ENCODE measurements at regions not wholly inside any gene's neighbourhood (a gene's known extent, or its start where the extent isn't known, plus 50 kb on each side); places are given as distances from the start of the nearest gene placed in this dataset.

GRCh38 chr1:73953586-73953985, 244.4 kb downstream of the LRRIQ3 start:
- no peak for DNase-seq (ENCODE audit: low read depth, low spot score)

- DNase-seq (ENCODE audit: low read depth, low spot score), result no peak
Measured at GRCh38 chr1:73953186-73953585, 244.8 kb downstream of the LRRIQ3 start.

GRCh38 chr1:73948055-73948454, 249.9 kb downstream of the LRRIQ3 start:
- no peak for DNase-seq (ENCODE audit: low read depth, low spot score)

- DNase-seq (ENCODE audit: low read depth, low spot score), result no peak
Measured at GRCh38 chr1:73947009-73947408, 251.0 kb downstream of the LRRIQ3 start.

GRCh38 chr1:73943270-73943669, 254.7 kb downstream of the LRRIQ3 start:
- DNase-seq (ENCODE audit: low read depth, low spot score), result peak; percentile 69

GRCh38 chr1:73930293-73930692, 267.7 kb downstream of the LRRIQ3 start:
- DNase-seq (ENCODE audit: low read depth, low spot score), result no peak

GRCh38 chr1:73914951-73915350, 283.0 kb downstream of the LRRIQ3 start:
- DNase-seq (ENCODE audit: low read depth, low spot score), result no peak

GRCh38 chr1:73913025-73913424, 285.0 kb downstream of the LRRIQ3 start:
- no peak for DNase-seq (ENCODE audit: low read depth, low spot score)

- no peak for DNase-seq (ENCODE audit: low read depth, low spot score)
Measured at GRCh38 chr1:73911849-73912248, 286.1 kb downstream of the LRRIQ3 start.

GRCh38 chr1:73910466-73910865, 287.5 kb downstream of the LRRIQ3 start:
- DNase-seq (ENCODE audit: low read depth, low spot score), result no peak

GRCh38 chr1:73910062-73910461, 287.9 kb downstream of the LRRIQ3 start:
- no peak for DNase-seq (ENCODE audit: low read depth, low spot score)

- no peak for DNase-seq (ENCODE audit: low read depth, low spot score)
Measured at GRCh38 chr1:73909043-73909562, 288.9 kb downstream of the LRRIQ3 start.

- DNase-seq (ENCODE audit: low read depth, low spot score), result no peak
Measured at GRCh38 chr1:73907051-73907450, 290.9 kb downstream of the LRRIQ3 start.

- DNase-seq (ENCODE audit: low read depth, low spot score), result no peak
Measured at GRCh38 chr1:73903092-73903491, 294.9 kb downstream of the LRRIQ3 start.

- DNase-seq (ENCODE audit: low read depth, low spot score), result no peak
Measured at GRCh38 chr1:73901738-73902137, 296.2 kb downstream of the LRRIQ3 start.

- no peak for DNase-seq (ENCODE audit: low read depth, low spot score)
Measured at GRCh38 chr1:73899311-73899710, 298.7 kb downstream of the LRRIQ3 start.

GRCh38 chr1:73898540-73898939, 299.4 kb downstream of the LRRIQ3 start:
- no peak for DNase-seq (ENCODE audit: low read depth, low spot score)

- no peak for DNase-seq (ENCODE audit: low read depth, low spot score)
Measured at GRCh38 chr1:73887412-73887811, 310.6 kb downstream of the LRRIQ3 start.

GRCh38 chr1:73886716-73887115, 311.3 kb downstream of the LRRIQ3 start:
- DNase-seq (ENCODE audit: low read depth, low spot score), result no peak

GRCh38 chr1:73874806-73875205, 323.2 kb downstream of the LRRIQ3 start:
- DNase-seq (ENCODE audit: low read depth, low spot score), result no peak

GRCh38 chr1:73868810-73869336, 329.1 kb downstream of the LRRIQ3 start:
- DNase-seq (ENCODE audit: low read depth, low spot score), result no peak

- DNase-seq (ENCODE audit: low read depth, low spot score), result no peak
Measured at GRCh38 chr1:73862355-73862754, 335.6 kb downstream of the LRRIQ3 start.

GRCh38 chr1:73860421-73860950, 337.5 kb downstream of the LRRIQ3 start:
- DNase-seq (ENCODE audit: low read depth, low spot score), result no peak

GRCh38 chr1:73859227-73859626, 338.7 kb downstream of the LRRIQ3 start:
- no peak for DNase-seq (ENCODE audit: low read depth, low spot score)

Measured in iPS DF 19.7 (cell line).